Endodermal cell (in vitro differentiated cells): ENCODE measurements at regions not wholly inside any gene's neighbourhood (a gene's known extent, or its start where the extent isn't known, plus 50 kb on each side); places are given as distances from the start of the nearest gene placed in this dataset.
A peak's percentile ranks its signal among the peaks of the same experiment; 100 is the strongest.
"Not testable (repeated sequence)": the region's sequence is repeated elsewhere in the genome, so short reads cannot be mapped to it uniquely, and the experiment has no call there.

Experiments
- DNase-seq: peaks from one replicate; pipeline ENCODE4 v3.0.0-alpha.2; 2017
- H3K27ac ChIP-seq: 2 replicates; pipeline ENCODE4 v1.5.1; 2013; ENCODE audit warnings: mild to moderate bottlenecking, low read depth, low read length, moderate library complexity
- H3K27me3 ChIP-seq: 2 replicates; pipeline ENCODE4 v1.6.1; 2013; ENCODE audit warnings: mild to moderate bottlenecking, low read length, moderate library complexity; ENCODE audit not compliant: insufficient read depth, control insufficient read depth, poor library complexity, severe bottlenecking
- H3K36me3 ChIP-seq: 2 replicates; pipeline ENCODE4 v1.7.0; 2013; ENCODE audit warnings: mild to moderate bottlenecking, low read length, moderate library complexity; ENCODE audit not compliant: control insufficient read depth, insufficient read depth
- H3K4me1 ChIP-seq: one replicate; pipeline ENCODE4 v1.7.0; 2013; ENCODE audit warnings: low read length; ENCODE audit not compliant: control insufficient read depth, insufficient read depth
- H3K4me3 ChIP-seq: 2 replicates; pipeline ENCODE4 v1.5.1; 2013; ENCODE audit warnings: mild to moderate bottlenecking, low read length, moderate library complexity
- H3K9ac ChIP-seq: 2 replicates; pipeline ENCODE4 v1.6.1; 2013; ENCODE audit warnings: mild to moderate bottlenecking, low read length, moderate library complexity; ENCODE audit not compliant: poor library complexity, severe bottlenecking; ENCODE audit errors: extremely low read depth
- H3K9me3 ChIP-seq: 2 replicates; pipeline ENCODE4 v1.6.1; 2013; ENCODE audit warnings: mild to moderate bottlenecking, low read length, moderate library complexity; ENCODE audit not compliant: control insufficient read depth
- H3K27ac Mint-ChIP-seq: 2 replicates; pipeline ENCODE4 v1.8.0; 2020; ENCODE audit warnings: mixed read lengths
- H3K27me3 Mint-ChIP-seq: 2 replicates; pipeline ENCODE4 v1.8.0; 2021; ENCODE audit warnings: mild to moderate bottlenecking, mixed read lengths; ENCODE audit not compliant: insufficient read depth
- H3K36me3 Mint-ChIP-seq: 2 replicates; pipeline ENCODE4 v1.8.0; 2020; ENCODE audit warnings: low read depth, mixed read lengths
- H3K4me1 Mint-ChIP-seq: 2 replicates; pipeline ENCODE4 v1.8.0; 2020; ENCODE audit warnings: mixed read lengths
- H3K4me3 Mint-ChIP-seq: 2 replicates; pipeline ENCODE4 v1.8.0; 2020; ENCODE audit warnings: mild to moderate bottlenecking, moderate library complexity, mixed read lengths
- H3K9me3 Mint-ChIP-seq: 2 replicates; pipeline ENCODE4 v1.8.0; 2020; ENCODE audit warnings: mild to moderate bottlenecking, mixed read lengths
- CTCF ChIP-seq: fragments of 200-600 bp; sonication (generic); conservative IDR thresholded peaks from 2 replicates; pipeline ENCODE4 v1.5.0; 2021; ENCODE audit warnings: antibody characterized with exemption, mild to moderate bottlenecking
- WGBS, 2 experiments: methylation state at CpG; one replicate each; pipeline versions ENCODE4 v1.1.5 to v1.1.7; 2013; ENCODE audit warnings: missing lambda C conversion rate in 2 of 2, mixed read lengths in 1 of 2; ENCODE audit not compliant: insufficient coverage in 1 of 2, insufficient read length in 1 of 2; 5-methylcytosine and 5-hydroxymethylcytosine counted together

GRCh38 chr1:96596226-96596922, 125.2 kb upstream of the PTBP2 start:
- H3K9me3 ChIP-seq, result no peaks in the 10 kb centered on the region
- H3K27ac ChIP-seq, result peak overlapping the region; percentile 42
- no peaks in the 10 kb centered on the region for H3K4me1 Mint-ChIP-seq
- TF ChIP-seq CTCF, result peak; percentile 91
- H3K4me3 ChIP-seq, result no peak overlapping the region
- H3K27ac Mint-ChIP-seq, result no peak overlapping the region
- H3K27me3 Mint-ChIP-seq, result no peaks in the 10 kb centered on the region
- no peaks in the 10 kb centered on the region for H3K36me3 ChIP-seq
- no peaks in the 10 kb centered on the region for H3K36me3 Mint-ChIP-seq
- H3K4me3 Mint-ChIP-seq, result no peak overlapping the region
- H3K27me3 ChIP-seq, result no peaks in the 10 kb centered on the region
- H3K9me3 Mint-ChIP-seq, result peaks cover 6% of the 10 kb centered on the region
- H3K9ac ChIP-seq, result no peak overlapping the region
- no peaks in the 10 kb centered on the region for H3K4me1 ChIP-seq
- WGBS, 2 experiments, result 60 to 78% methylated on average over 2 to 4 of the region's 4 CpGs
- peak; percentile 87 for DNase-seq

- Histone ChIP-seq H3K9ac (no peak overlapping the region), H3K27ac (peak overlapping the region; percentile 97), H3K27me3 (no peaks in the 10 kb centered on the region), H3K36me3 (no peaks in the 10 kb centered on the region), H3K4me1 (no peaks in the 10 kb centered on the region), H3K4me3 (no peak overlapping the region), H3K9me3 (no peaks in the 10 kb centered on the region)
- peaks cover 6% of the 10 kb centered on the region for H3K9me3 Mint-ChIP-seq
- no peaks in the 10 kb centered on the region for H3K27me3 Mint-ChIP-seq
- H3K27ac Mint-ChIP-seq, result no peak overlapping the region
- no peak for TF ChIP-seq CTCF
- 100% methylated on average over 1 of the region's 1 CpG; no CpG with 5 or more reads in 1 of the 2 experiments for WGBS, 2 experiments
- H3K4me3 Mint-ChIP-seq, result no peak overlapping the region
- H3K4me1 Mint-ChIP-seq, result no peaks in the 10 kb centered on the region
- H3K36me3 Mint-ChIP-seq, result no peaks in the 10 kb centered on the region
- no peak for DNase-seq
Measured at GRCh38 chr1:96597218-96597617, 124.4 kb upstream of the PTBP2 start.

GRCh38 chr1:96598416-96599168, 123.0 kb upstream of the PTBP2 start:
- no peaks in the 10 kb centered on the region for H3K27me3 Mint-ChIP-seq
- H3K9me3 ChIP-seq, result no peaks in the 10 kb centered on the region
- H3K4me3 Mint-ChIP-seq, result no peak overlapping the region
- H3K9ac ChIP-seq, result no peak overlapping the region
- no peaks in the 10 kb centered on the region for H3K27me3 ChIP-seq
- WGBS, 2 experiments, result 65 to 87% methylated on average over 2 to 3 of the region's 4 CpGs
- H3K4me3 ChIP-seq, result no peak overlapping the region
- H3K9me3 Mint-ChIP-seq, result no peaks in the 10 kb centered on the region
- no peaks in the 10 kb centered on the region for H3K4me1 Mint-ChIP-seq
- DNase-seq, result no peak
- peak overlapping the region; percentile 97 for H3K27ac ChIP-seq
- TF ChIP-seq CTCF, result no peak
- H3K36me3 Mint-ChIP-seq, result no peaks in the 10 kb centered on the region
- no peaks in the 10 kb centered on the region for H3K4me1 ChIP-seq
- H3K27ac Mint-ChIP-seq, result no peak overlapping the region
- H3K36me3 ChIP-seq, result no peaks in the 10 kb centered on the region

- not testable (repeated sequence) for H3K27ac ChIP-seq, H3K4me3 ChIP-seq, H3K27me3 Mint-ChIP-seq, H3K9ac ChIP-seq, H3K9me3 ChIP-seq, H3K36me3 ChIP-seq, H3K36me3 Mint-ChIP-seq, H3K27ac Mint-ChIP-seq, H3K4me1 ChIP-seq, H3K4me1 Mint-ChIP-seq, H3K4me3 Mint-ChIP-seq, DNase-seq, H3K27me3 ChIP-seq, H3K9me3 Mint-ChIP-seq
- 89% methylated on average over 14 of the region's 16 CpGs; no CpG with 5 or more reads in 1 of the 2 experiments for WGBS, 2 experiments
Measured at GRCh38 chr1:96604620-96605019, 117.0 kb upstream of the PTBP2 start.

GRCh38 chr1:96617375-96617774, 104.2 kb upstream of the PTBP2 start:
- H3K9me3 Mint-ChIP-seq, result peaks cover 26% of the 10 kb centered on the region
- H3K4me1 Mint-ChIP-seq, H3K4me3 Mint-ChIP-seq, H3K36me3 Mint-ChIP-seq, H3K27ac ChIP-seq, H3K27ac Mint-ChIP-seq, H3K27me3 ChIP-seq, H3K27me3 Mint-ChIP-seq, H3K4me1 ChIP-seq, H3K36me3 ChIP-seq, H3K9ac ChIP-seq: not testable (repeated sequence)
- H3K9me3 ChIP-seq, result peaks cover 22% of the 10 kb centered on the region
- peak; percentile 56 for DNase-seq
- WGBS, 2 experiments, result 91 to 96% methylated on average over 5 of the region's 5 CpGs
- H3K4me3 ChIP-seq, result peak overlapping the region; percentile 56
